NCI-H510A (cell line): ENCODE measurements at regions not wholly inside any gene's neighbourhood (a gene's known extent, or its start where the extent isn't known, plus 50 kb on each side); places are given as distances from the start of the nearest gene placed in this dataset.
A peak's percentile ranks its signal among the peaks of the same experiment; 100 is the strongest.

ENCODE experiments used
- DNase-seq: peaks from one replicate; lab custom pipeline; 2025; lab: John Stamatoyannopoulos, UW

DNA sequence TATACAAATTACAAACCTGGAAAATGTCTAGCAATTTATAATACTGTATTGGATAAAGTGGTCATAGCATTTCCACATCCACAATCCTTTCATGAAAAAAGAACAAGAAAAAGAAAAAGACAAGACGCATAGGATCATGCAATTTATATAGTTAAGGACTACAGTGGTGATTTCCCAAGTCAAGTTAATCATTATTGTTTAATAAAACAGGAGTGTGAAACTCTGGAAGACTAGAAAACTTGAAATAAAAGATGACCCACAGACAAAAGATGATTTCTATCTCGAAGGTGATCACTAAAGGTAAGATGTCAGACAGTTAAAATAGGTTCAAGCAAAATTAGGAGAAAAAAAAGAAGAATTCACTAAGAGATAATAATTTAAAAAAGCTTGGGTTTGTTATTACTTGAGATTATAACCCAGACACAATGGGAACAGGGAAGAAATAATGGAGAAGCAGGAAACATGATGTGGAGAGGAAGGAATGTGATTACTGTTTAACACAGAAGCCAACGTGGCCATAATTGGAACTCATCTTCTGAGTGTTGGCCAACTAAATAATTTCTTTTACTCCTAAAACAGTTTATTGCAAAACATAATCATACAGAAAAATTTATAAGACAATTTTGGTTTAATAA lies 441.2 kb upstream of the ANO3 start:
- DNase-seq, result no peak

DNA sequence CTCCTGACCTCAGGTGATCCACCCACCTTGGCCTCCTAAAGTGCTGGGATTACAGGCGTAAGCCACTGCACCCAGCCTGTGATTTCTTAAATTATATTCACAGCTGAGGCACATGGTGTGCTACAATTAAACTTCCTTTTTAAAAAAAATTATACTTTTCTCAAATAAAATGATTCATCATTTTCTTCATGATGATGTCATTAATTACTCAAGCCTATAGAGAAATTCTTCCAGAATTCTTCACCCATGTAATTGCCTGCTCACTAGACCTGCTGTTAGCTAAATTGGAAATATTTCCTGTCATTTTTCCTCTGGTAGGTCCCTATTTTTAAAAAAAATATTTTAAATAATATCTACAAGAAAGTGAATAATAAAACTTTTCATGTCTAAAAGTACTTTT lies 440.0 kb upstream of the ANO3 start:
- DNase-seq, result no peak

DNA sequence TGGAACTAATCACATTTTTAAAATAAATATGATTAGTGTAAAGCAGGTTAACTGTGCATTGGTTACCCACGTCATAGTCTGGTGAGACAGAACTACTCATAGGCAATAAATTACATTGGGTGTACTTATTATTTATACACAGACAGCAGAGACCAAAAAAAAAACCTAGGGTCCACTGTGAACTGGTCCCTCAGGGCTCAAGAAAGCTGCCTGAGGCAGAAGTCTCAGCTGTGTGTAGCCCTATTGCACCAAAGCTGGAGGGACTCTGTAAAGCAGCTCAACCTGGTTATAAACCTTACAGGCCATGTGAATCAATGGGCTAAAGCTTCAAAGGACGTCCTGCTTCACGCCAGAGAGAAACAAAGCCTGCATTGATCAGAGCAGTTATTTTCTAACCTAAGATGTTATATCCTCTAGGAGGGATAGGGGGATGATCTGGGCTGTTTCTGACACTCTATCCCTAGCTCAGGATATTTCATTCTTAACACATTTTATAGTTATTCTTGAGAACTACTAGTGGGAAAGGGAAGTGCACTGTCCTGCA lies 432.2 kb upstream of the ANO3 start:
- DNase-seq, result no peak

DNA sequence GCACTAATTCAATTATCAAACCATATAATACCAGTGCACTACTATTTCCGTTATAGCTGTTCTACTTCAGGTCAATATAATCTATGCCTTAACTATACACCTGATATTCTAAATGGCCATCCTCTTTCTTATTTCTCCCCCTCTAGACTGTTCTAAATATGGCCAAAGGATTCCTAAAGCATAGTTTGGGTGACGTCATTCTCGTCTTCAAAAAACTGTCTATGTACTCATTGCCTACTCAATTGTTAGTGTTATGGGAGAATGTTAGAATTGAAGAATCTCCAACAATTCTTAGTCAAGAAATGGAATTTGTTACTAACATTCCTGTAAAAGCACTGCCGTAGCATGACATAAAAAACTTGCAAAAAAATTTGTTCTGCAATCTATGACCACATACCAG lies 431.1 kb upstream of the ANO3 start:
- DNase-seq, result no peak

GRCh38 chr11:25901415-25901814 lies 430.5 kb upstream of the ANO3 start:
- DNase-seq, result no peak

GRCh38 chr11:25902476-25902875 lies 429.5 kb upstream of the ANO3 start:
- DNase-seq, result no peak

- no peak for DNase-seq
Measured at GRCh38 chr11:25908726-25909125, 423.2 kb upstream of the ANO3 start.

DNA sequence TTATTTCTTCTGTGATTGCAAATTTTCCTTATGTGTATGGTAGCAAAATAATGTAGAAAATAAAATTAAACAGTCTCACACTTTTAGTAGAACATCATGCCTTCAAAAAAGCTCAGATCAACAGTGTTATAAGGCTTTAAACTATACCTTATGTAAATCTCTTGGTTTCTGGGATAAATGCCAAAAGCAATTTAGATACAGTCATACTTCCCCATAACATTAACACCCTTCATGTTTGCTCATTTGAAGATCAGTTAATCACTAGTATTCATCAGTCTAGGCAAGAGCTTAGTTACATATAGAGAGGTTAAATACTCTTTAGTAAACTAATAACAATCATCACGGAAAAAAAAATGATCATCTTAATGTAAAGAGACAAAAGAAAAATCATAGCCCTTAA lies 421.8 kb upstream of the ANO3 start:
- DNase-seq, result no peak

GRCh38 chr11:25920356-25920755 lies 411.6 kb upstream of the ANO3 start:
- DNase-seq, result no peak

- no peak for DNase-seq
Measured at GRCh38 chr11:25924586-25924985, 407.3 kb upstream of the ANO3 start.

DNA sequence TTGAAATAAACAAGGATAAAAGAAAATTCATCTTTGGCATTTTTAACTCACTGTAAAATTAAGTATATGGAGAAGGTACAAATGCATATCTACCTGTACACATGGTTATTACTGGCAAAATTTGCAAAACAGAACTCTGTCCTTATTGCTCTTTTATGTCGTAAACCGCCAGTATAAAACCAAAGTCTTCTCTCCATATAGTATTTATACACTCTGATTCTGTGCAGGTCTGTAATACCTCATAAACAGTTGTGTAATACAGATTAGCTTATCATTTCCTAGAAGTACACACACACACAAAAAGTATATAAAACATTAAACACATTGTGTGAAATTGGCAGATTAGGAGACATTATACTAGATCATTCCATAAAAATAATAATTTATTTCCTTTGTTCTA lies 406.6 kb upstream of the ANO3 start:
- no peak for DNase-seq

- no peak for DNase-seq
Measured at GRCh38 chr11:25927411-25927953, 404.4 kb upstream of the ANO3 start.

GRCh38 chr11:25928076-25928475 lies 403.9 kb upstream of the ANO3 start:
- DNase-seq, result no peak

DNA sequence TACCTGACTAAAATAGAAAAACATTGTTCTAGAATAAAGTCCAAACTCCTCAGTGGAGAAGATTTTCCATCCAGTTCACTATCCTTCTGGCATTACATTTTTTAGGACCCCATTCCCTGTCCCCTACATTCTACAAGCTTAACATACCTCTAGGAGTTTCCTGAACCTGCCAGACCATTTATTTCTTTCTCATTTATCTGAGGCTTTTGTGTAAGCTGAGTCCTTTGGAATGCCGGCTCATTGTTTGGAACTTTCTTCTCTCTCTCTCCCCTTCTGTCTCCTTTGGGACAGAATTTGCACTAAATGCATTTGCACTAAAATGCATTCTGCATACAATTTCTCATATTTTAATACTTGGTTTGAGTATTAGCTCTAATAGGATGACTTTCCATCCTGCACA lies 393.0 kb upstream of the ANO3 start:
- DNase-seq, result no peak

DNA sequence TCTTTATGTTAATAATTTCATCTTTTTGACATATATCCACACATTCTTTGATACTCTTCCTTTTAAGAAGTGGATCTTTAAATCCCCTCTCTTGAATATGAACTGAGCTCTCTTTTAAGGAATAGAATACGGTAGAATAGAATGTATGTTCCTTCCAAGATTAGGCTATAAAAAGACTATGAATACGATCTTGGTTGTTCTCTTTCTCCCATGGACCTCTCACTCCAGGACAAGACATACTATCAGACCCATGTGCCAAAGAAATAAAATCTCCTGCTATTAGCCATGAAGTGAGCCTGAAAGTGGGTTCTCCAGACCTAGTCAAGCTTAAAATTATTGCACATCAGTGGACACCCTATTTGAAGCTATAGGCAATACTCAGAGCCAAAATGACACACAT lies 392.2 kb upstream of the ANO3 start:
- no peak for DNase-seq

DNA sequence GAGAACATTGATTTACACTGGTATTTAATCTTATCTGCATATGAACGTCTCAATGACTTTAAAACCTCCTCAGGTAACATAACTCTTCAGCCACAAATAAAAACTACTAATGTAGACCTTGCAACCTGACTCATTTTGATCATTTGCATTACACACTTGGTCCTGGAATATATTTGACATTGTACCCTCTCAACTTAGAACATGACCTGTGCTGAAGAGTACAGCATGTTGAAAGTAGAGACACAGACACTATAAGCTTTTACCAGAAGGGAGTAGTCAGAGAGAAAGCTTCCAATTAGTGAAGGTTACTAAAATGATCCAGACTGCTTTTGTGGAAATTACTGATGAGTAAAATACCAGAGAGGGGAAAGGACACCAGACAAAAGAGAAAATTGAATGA lies 390.6 kb upstream of the ANO3 start:
- no peak for DNase-seq

- DNase-seq, result peak; percentile 1
Measured at GRCh38 chr11:25943031-25943430, 388.9 kb upstream of the ANO3 start.

- DNase-seq, result peak; percentile 30
Measured at GRCh38 chr11:25943777-25944661, 387.9 kb upstream of the ANO3 start.

DNA sequence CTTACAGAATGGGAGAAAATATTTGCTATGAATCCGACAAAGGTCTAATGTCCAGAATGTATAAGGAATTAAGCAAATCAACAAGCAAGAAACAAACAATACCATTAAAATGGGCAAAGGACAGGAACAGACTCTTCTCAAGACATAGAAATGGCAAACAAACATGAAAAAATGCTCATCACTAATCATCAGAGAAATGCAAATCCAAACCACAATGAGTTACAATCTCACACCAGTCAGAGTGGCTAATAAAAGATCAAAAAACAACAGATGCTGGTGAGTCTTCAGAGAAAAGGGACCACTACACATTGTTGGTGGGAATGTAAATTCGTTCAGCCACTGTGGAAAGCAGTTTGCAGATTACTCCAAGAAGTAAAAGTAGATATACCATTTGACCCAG lies 382.0 kb upstream of the ANO3 start:
- DNase-seq, result no peak

GRCh38 chr11:25953006-25953405 lies 378.9 kb upstream of the ANO3 start:
- DNase-seq, result no peak

- DNase-seq, result no peak
Measured at GRCh38 chr11:25958045-25958444, 373.9 kb upstream of the ANO3 start.

GRCh38 chr11:25961539-25961938 lies 370.4 kb upstream of the ANO3 start:
- no peak for DNase-seq
